ENCODE measurements at regions not wholly inside any gene's neighbourhood (a gene's known extent, or its start where the extent isn't known, plus 50 kb on each side); places are given as distances from the start of the nearest gene placed in this dataset.
"Not testable (repeated sequence)": the region's sequence is repeated elsewhere in the genome, so short reads cannot be mapped to it uniquely, and the experiment has no call there.

GRCh38 chr6:8361259-8361658 lies 74.1 kb downstream of the SLC35B3 start:
- no peak for DNase-seq

DNA sequence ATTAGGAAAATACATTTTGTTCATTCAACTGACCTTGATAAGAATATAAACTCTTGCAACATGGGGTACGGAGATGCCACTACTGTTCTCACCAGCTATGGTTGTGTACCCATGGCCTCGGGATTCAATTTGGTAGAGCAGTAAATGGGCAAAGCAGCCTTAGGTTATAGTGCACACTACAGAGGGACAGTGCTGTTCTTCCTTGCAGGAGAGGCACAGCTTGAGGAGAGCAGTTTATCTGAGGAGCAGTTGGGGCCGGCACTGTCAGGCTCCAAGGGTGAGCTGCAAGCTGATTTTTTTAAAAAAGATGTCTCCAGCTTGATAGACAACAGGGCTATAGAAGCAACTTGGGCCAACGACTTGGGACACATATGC lies 82.4 kb downstream of the SLC35B3 start:
- DNase-seq, result no peak

- DNase-seq, result peak; percentile 18
Observed at GRCh38 chr6:8352335-8352965, 82.9 kb downstream of the SLC35B3 start.

GRCh38 chr6:8343600-8343999 lies 91.7 kb downstream of the SLC35B3 start:
- DNase-seq, result no peak

DNA sequence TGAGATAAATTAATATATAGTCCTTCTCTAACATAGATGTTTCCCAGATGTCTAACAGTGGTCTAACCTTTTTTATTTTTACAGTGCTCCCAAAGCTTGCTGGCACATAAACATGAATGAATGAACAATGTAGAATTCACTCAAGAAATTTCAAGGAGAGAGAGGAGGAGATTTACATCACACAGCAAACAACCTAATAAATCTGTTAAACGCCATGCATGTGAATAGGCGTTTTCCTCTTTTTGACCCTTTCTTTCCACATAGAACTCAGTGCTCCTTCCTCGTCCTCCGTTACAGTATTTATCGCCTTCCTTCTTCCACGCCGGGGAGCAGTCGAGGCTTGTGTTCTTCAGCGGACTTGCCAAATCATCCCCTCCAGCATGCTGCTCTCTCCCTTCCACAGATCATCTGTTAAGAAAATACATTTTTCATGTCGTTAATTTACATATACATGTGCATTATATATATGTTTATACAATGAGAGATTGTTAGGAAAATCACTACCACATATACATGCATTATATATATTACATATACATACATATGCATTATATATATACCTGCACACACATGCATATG lies 93.0 kb downstream of the SLC35B3 start:
- no peak for DNase-seq

DNA sequence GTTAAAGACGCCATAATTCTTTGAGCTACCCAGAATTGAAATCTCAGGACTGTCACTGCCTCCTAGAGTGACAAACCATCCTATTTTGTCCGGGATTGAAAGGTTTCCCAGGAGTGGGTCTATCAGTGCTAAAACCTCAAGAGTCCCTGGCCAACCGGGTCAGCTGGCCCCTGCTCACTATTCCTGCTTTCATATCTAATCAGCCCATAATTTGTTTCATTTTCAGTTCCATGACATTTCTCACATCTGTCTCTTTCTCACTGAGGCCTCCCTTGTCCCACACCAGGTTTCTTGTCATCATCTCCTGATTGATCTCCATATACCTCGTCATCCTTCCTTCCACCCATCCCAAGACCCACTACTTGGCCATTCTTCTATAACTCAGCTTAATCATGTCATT lies 98.2 kb downstream of the SLC35B3 start:
- DNase-seq, result no peak

- no peak for DNase-seq
Observed at GRCh38 chr6:8336406-8337057, 98.8 kb downstream of the SLC35B3 start.

DNA sequence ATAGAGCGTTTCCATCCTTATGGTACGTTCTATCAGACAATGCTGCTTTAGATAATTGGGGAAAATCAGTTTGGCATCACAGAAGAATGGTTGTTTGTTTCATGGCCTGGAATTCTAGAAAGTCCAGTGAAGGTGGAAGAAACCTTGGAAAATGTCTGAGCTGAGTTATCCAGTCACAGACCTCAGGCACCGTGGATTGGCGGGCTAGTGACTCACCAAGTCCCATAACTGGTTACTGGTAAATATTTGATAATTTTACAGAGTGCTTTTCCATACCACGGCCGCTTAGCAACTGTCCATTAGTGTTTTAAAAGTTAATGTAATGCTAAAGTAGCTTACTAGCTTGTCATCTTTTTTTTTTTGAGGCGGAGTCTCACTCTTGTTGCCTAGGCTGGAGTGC lies 99.4 kb downstream of the SLC35B3 start:
- DNase-seq, result no peak

GRCh38 chr6:8335381-8335780 lies 100.0 kb downstream of the SLC35B3 start:
- DNase-seq, result no peak

- DNase-seq, result no peak
Observed at GRCh38 chr6:8334113-8334512, 101.2 kb downstream of the SLC35B3 start.

GRCh38 chr6:8329562-8329961 lies 105.8 kb downstream of the SLC35B3 start:
- DNase-seq, result peak; percentile 16

- no peak for DNase-seq
Observed at GRCh38 chr6:8325743-8326142, 109.6 kb downstream of the SLC35B3 start.

DNA sequence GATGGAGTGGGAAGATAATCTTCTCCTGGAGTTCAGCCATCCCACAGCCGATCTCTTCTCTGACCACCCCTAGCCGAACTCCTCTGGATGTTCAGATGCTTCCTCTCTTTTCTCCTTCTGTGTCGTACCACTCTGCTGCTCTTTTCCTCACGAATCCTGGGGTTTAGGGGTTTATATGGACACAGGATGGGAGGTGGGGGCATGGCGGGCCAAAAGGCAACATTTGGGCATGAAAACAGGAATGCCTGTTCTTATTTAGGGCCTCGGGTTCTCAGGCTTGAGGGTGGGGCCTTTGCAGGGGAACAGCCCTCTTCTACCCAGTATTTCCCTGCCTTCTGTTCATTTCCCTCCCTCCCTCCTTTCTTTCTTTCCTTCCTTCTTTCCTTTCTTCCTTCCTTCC lies 112.7 kb downstream of the SLC35B3 start:
- no peak for DNase-seq

GRCh38 chr6:8321671-8322404 lies 113.5 kb downstream of the SLC35B3 start:
- no peak for DNase-seq

- DNase-seq, result no peak
Observed at GRCh38 chr6:8315154-8315553, 120.2 kb downstream of the SLC35B3 start.

- DNase-seq, result no peak
Observed at GRCh38 chr6:8301502-8301901, 133.8 kb downstream of the SLC35B3 start.

DNA sequence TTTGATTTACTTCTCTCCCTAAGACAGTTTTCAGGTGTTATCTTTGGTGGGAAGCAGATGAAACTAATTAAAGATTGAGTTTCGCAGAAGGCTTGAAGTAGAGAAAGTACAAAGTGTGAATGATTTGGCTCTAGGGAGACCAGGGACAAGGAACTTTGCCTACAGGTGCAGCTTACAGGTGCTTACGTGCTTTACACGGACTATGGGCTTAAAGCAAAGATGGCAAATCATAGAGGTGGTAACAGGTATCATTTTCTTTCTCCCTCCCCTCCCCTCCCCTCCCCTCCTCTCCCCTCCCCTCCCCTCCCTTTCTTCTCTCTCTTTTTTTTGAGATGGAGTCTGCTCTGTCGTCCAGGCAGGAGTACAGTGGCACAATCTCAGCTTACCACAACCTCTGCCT lies 136.3 kb downstream of the SLC35B3 start:
- DNase-seq, result no peak

- DNase-seq, result not testable (repeated sequence)
Observed at GRCh38 chr6:8282946-8283345, 152.4 kb downstream of the SLC35B3 start.

DNA sequence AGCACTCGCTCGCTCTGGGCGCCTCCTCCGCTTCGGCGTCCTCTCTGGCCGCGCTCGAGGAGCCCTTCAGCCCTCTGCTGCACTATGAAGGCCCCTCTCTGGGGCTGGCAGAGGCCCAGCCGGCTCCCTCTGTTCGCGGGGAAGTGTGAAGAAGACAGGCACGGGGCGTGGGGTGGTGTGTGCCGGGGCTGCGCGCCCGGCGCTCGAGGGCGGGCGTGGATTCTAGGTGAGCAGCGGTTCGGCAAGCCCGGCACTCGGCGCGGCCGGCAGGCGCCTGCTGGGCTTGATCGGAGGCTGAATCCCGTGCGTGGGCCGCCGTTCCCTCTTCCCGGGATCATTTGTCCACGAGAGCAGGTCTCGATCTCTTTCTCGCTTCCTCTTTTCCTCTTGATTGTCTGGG lies 153.0 kb downstream of the SLC35B3 start:
- DNase-seq, result no peak

DNA sequence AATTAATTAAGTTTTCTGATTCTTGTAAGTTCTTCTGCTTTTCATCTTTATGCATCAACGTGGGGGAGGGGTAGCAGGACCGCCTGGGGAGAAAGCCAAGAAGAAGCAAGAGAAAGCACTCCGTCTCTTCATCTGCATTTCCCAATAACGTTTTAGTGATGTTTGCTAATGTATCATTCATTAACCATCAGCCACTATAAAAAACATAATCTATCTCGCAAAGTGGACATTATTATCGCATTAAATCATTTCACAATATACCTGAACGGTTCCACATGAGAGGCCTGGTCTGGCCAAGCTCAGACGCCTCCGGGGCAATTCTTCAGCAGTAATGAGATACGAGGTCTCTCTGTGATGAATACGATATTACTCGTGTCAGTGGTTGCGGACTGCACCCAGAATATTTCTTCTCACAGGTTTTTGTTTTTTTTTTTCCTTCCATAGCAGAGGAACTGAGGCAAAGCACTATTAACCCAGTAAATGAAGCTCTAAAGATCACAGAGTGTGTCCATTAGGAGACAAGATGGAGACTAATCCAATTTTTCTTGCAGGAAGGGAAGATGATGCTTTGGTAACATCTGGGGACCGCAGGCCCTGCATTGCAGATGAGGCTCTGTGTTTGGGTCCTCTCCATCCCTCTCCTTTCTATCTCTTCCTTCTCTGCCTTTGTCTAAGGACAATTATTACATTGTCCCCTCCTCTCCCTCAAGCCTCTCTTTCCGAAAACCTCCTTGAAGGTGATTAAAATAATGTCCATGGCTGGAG lies 156.1 kb downstream of the SLC35B3 start:
- no peak for DNase-seq

GRCh38 chr6:8278562-8278961 lies 156.8 kb downstream of the SLC35B3 start:
- no peak for DNase-seq

DNA sequence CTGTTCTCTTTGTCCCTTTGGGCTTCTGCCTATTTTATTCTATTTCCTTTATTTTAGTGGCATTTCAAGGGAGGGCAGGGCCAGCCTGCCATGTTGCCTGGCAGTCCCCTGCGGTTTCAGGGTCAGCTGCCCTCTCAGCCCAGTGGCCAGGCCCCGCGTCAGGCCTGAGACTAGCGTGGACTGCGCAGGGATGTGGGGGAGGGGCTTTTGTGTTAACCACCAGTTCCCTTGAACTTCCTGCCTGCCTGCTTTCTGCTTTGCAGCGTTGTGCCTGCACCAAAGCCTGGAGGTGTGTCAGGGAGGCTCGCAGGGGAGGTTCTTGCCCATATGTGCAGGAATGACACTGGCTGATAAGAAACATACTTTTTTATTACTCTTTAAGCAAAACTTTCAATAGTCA lies 157.6 kb downstream of the SLC35B3 start:
- DNase-seq, result no peak

DNA sequence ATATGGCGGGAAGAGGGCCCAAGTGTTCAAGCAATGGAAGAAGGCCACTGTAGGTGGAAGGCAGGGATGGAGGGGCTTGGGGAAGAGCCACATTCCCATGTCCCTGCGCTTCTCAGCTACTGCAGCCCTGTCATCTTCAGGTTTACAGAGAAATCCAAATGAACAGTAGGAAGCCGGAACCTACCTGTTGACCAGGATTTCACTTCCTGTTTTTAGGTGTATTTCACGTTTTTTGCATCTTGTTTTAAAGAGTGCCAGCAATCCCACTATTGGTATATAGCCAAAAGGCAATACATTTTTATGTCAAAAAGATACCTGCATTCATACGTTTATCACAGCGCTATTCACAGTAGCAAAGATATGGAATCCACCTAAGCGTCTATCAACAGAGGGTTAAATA lies 159.2 kb downstream of the SLC35B3 start:
- no peak for DNase-seq

Data from NCI-H1417 treated with DMSO at 0.1 percent for 48 hours (cell line).